ENCODE measurements at regions not wholly inside any gene's neighbourhood (a gene's known extent, or its start where the extent isn't known, plus 50 kb on each side); places are given as distances from the start of the nearest gene placed in this dataset.

DNA sequence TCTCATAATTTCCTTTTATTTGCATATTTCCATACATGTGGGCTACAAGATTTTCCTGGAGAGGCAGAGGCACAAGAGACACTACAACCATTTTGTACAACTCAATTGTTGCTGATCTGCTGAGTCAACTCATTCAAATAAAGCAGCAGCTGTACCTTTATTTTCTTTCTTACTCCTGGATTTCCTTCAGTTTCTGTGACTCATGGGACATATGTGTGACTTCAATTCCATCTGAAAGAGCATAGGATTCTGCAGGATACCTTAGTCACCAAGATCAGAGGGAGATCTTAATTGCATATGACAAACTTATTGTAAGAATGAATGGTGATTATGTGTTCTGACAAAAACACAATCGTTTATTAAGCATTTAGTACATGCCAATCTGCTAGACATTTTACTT is 2219.4 kb downstream of the NCAM2 start:
- DNase-seq = no peak
- in situ Hi-C loops (cut with HindIII; ENCODE audit: low pct_ligation_motif_present, low pct_unique_long_range_greater_than_20kb, low sequenced_read_pairs) = no loop called here

DNA sequence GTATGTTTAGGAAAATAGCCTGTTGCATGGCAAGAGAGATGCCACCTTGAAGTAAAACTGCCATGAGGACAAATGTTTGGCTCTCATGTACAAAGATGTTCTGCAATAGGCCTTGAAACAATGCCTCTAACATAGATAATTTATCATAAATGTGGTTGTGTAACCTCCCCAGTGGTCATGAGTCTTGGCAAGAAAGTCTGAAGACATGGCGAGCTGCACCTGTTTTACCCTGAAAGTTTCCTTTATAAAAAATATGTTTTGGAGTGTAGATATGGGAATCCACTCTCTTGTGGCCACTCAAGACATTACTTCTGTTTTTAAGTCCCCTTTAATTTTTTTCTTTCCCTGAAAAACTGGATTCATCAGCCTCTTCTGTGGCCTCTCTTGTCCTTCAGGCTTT is 2217.1 kb downstream of the NCAM2 start:
- DNase-seq = no peak
- in situ Hi-C loops (cut with HindIII; ENCODE audit: low pct_ligation_motif_present, low pct_unique_long_range_greater_than_20kb, low sequenced_read_pairs) = no loop called here

Measured in ACHN (cell line).